ENCODE measurements at regions not wholly inside any gene's neighbourhood (a gene's known extent, or its start where the extent isn't known, plus 50 kb on each side); places are given as distances from the start of the nearest gene placed in this dataset.

DNA sequence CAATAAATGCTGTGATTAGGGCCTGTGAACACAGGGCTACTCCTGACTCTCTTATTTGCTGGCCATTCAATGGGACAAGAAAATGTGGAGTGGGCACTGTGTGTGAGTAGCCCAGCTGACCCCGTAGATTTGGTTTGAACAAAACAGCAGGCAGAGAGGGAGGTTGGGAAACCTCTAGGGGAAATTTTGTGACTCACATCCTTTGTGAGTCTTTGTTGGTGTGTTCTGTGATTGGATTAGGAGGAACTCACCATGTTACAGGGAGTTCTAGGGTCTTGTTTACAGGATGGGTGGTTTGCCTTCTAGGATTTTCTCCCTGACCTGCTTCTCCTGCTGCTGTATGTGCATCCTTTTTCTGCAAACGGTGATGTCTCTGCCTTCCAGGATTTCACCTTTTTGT is 128.3 kb upstream of the MKI67 start:
- TF ChIP-seq CTCF (IDR thresholded peaks at IDR 0.05) (no peak), POLR2A (IDR thresholded peaks at IDR 0.05) (no peak), EP300 (IDR thresholded peaks at IDR 0.05) (no peak)

Data from ovary (tissue), 3 donors.